ENCODE measurements at regions not wholly inside any gene's neighbourhood (a gene's known extent, or its start where the extent isn't known, plus 50 kb on each side); places are given as distances from the start of the nearest gene placed in this dataset.

GRCh38 chr11:44670794-44671193 lies 56.0 kb upstream of the TSPAN18 start:
- Histone ChIP-seq H3K9ac (no peak overlapping the region), H3K27ac (ENCODE audit: low read depth in 2 of 2, low read length in 1 of 2) (no peak overlapping the region), H2AFZ (ENCODE audit: low read depth) (no peak overlapping the region), H3K79me2 (ENCODE audit: insufficient read depth) (no peaks in the 10 kb centered on the region), H3K9me3 (no peaks in the 10 kb centered on the region), H3F3A (replicated peaks; ENCODE audit: insufficient read depth) (no peaks in the 10 kb centered on the region), H3K9me2 (no peaks in the 10 kb centered on the region), H3K4me2 (no peak overlapping the region), H3K36me3 (replicated peaks in 1 of 2; ENCODE audit: control insufficient read depth in 1 of 2, insufficient read depth in 2 of 2, low read length in 1 of 2) (no peaks in the 10 kb centered on the region), H3K4me3 (ENCODE audit: low read depth in 2 of 2, low read length in 1 of 2) (no peak overlapping the region), H4K20me1 (ENCODE audit: insufficient read depth) (no peaks in the 10 kb centered on the region), H3K27me3 (ENCODE audit: insufficient read depth) (peaks cover 25% of the 10 kb centered on the region; the same call in 1 of the 2 replicates), H3K4me1 (ENCODE audit: control insufficient read depth in 1 of 2, insufficient read depth in 2 of 2, low read depth in 1 of 2, low read length in 1 of 2) (no peaks in the 10 kb centered on the region; a peak in 2 of 4 replicates)
- ChIA-PET CTCF (no interaction called here), POLR2A (no interaction called here)
- TF ChIP-seq RAD21 (IDR thresholded peaks at IDR 0.05; ENCODE audit: low read length) (no peak), FOSL2 (IDR thresholded peaks at IDR 0.05; ENCODE audit: borderline replicate concordance, low read depth) (no peak), TCF12 (IDR thresholded peaks at IDR 0.05) (no peak), CHD2 (IDR thresholded peaks at IDR 0.05; ENCODE audit: low read length, partially characterized antibody) (no peak), SIN3A (IDR thresholded peaks at IDR 0.05; ENCODE audit: borderline replicate concordance, low read depth, low read length) (no peak), MEF2A (IDR thresholded peaks at IDR 0.05; ENCODE audit: borderline replicate concordance, low read depth) (no peak), SMC3 (IDR thresholded peaks at IDR 0.05; ENCODE audit: low read depth, low read length) (no peak), JUND (IDR thresholded peaks at IDR 0.05) (no peak), ZBTB33 (IDR thresholded peaks at IDR 0.05; ENCODE audit: borderline replicate concordance, low read depth) (no peak), USF2 (IDR thresholded peaks at IDR 0.05; ENCODE audit: borderline replicate concordance, low read depth, low read length) (no peak), RCOR1 (IDR thresholded peaks at IDR 0.05; ENCODE audit: low read length) (no peak), EP300 (IDR thresholded peaks at IDR 0.05; ENCODE audit: borderline replicate concordance in 1 of 2, low read depth in 1 of 2, low read length in 1 of 2) (no peak), FOXM1 (IDR thresholded peaks at IDR 0.05; ENCODE audit: low read depth) (no peak), FOXJ3 (CRISPR knock-in tag; IDR thresholded peaks at IDR 0.05) (no peak), MXI1 (IDR thresholded peaks at IDR 0.05; ENCODE audit: low read depth, low read length) (no peak), CTCF (IDR thresholded peaks at IDR 0.05) (no peak), USF1 (IDR thresholded peaks at IDR 0.05; ENCODE audit: borderline replicate concordance, low read depth) (no peak), TAF1 (IDR thresholded peaks at IDR 0.05; ENCODE audit: borderline replicate concordance, low read depth, low read length) (no peak), GABPA (IDR thresholded peaks at IDR 0.05; ENCODE audit: low read depth) (no peak)
- 33% methylated on average over 3 of the region's 3 CpGs for WGBS (ENCODE audit: low lambda C conversion rate)
- DNase-seq: no peak
